ENCODE measurements at regions not wholly inside any gene's neighbourhood (a gene's known extent, or its start where the extent isn't known, plus 50 kb on each side); places are given as distances from the start of the nearest gene placed in this dataset.

- Histone ChIP-seq H3K9me3 (no peaks in the 10 kb centered on the region), H3K36me3 (no peaks in the 10 kb centered on the region), H3K27ac (replicated peaks in 1 of 4) (no peak overlapping the region), H3K27me3 (no peaks in the 10 kb centered on the region), H3K4me3 (no peak overlapping the region), H3K4me1 (peaks cover 0 to 6% (median 0%) of the 10 kb centered on the region in 4 donors)
- intact Hi-C loops (cut with DNase I), result no loop called here
- WGBS, result 69% methylated on average over 1 of the region's 1 CpG
- DNase-seq (ENCODE audit: extremely low spot score), result no peak
- no peak for TF ChIP-seq POLR2AphosphoS5 (IDR thresholded peaks at IDR 0.05)
- TF ChIP-seq EP300 (IDR thresholded peaks at IDR 0.05), result no peak
- TF ChIP-seq POLR2A (IDR thresholded peaks at IDR 0.05; ENCODE audit: low read depth), result no peak
- TF ChIP-seq CTCF (IDR thresholded peaks at IDR 0.05), result no peak
These were observed 94.8 kb upstream of the FAT3 start for GRCh38 chr11:92129811-92130210.

GRCh38 chr11:92128026-92128425 lies 96.6 kb upstream of the FAT3 start:
- Histone ChIP-seq H3K27me3 (no peaks in the 10 kb centered on the region), H3K4me1 (peaks cover 0 to 6% (median 0%) of the 10 kb centered on the region in 4 donors), H3K36me3 (no peaks in the 10 kb centered on the region), H3K4me3 (no peak overlapping the region), H3K9me3 (no peaks in the 10 kb centered on the region), H3K27ac (replicated peaks in 1 of 4) (no peak overlapping the region)
- peak; percentile 21 for DNase-seq (ENCODE audit: extremely low spot score)
- TF ChIP-seq POLR2AphosphoS5 (IDR thresholded peaks at IDR 0.05), result no peak
- TF ChIP-seq CTCF (IDR thresholded peaks at IDR 0.05), result no peak
- TF ChIP-seq POLR2A (IDR thresholded peaks at IDR 0.05; ENCODE audit: low read depth), result no peak
- no peak for TF ChIP-seq EP300 (IDR thresholded peaks at IDR 0.05)
- intact Hi-C loops (cut with DNase I), result no loop called here
- WGBS, result 38% methylated on average over 2 of the region's 2 CpGs

GRCh38 chr11:92125321-92125720 lies 99.3 kb upstream of the FAT3 start:
- no peak for TF ChIP-seq POLR2AphosphoS5 (IDR thresholded peaks at IDR 0.05)
- TF ChIP-seq EP300 (IDR thresholded peaks at IDR 0.05), result no peak
- TF ChIP-seq POLR2A (IDR thresholded peaks at IDR 0.05; ENCODE audit: low read depth), result no peak
- TF ChIP-seq CTCF (IDR thresholded peaks at IDR 0.05), result no peak
- no peak overlapping the region for H3K27ac ChIP-seq (replicated peaks in 1 of 4)
- intact Hi-C loops (cut with DNase I), result no loop called here
- peaks cover 0 to 6% (median 0%) of the 10 kb centered on the region in 4 donors for H3K4me1 ChIP-seq
- no peaks in the 10 kb centered on the region for H3K36me3 ChIP-seq
- no peak overlapping the region for H3K4me3 ChIP-seq
- no peaks in the 10 kb centered on the region for H3K9me3 ChIP-seq
- no peaks in the 10 kb centered on the region for H3K27me3 ChIP-seq
- no peak for DNase-seq (ENCODE audit: extremely low spot score)

- intact Hi-C loops (cut with DNase I), result no loop called here
- peaks cover 0 to 6% (median 0%) of the 10 kb centered on the region in 4 donors for H3K9me3 ChIP-seq
- no peak for TF ChIP-seq POLR2AphosphoS5 (IDR thresholded peaks at IDR 0.05)
- no peak for TF ChIP-seq POLR2A (IDR thresholded peaks at IDR 0.05; ENCODE audit: low read depth)
- TF ChIP-seq CTCF (IDR thresholded peaks at IDR 0.05), result no peak
- no peak for TF ChIP-seq EP300 (IDR thresholded peaks at IDR 0.05)
- WGBS, result 91% methylated on average over 1 of the region's 1 CpG
- H3K27me3 ChIP-seq, result no peaks in the 10 kb centered on the region
- no peaks in the 10 kb centered on the region for H3K36me3 ChIP-seq
- DNase-seq (ENCODE audit: extremely low spot score), result no peak
- peaks cover 0 to 6% (median 0%) of the 10 kb centered on the region in 4 donors for H3K4me1 ChIP-seq
- H3K4me3 ChIP-seq, result no peak overlapping the region
- no peak overlapping the region for H3K27ac ChIP-seq (replicated peaks in 1 of 4)
These were observed 101.1 kb upstream of the FAT3 start for GRCh38 chr11:92123540-92123939.

- TF ChIP-seq POLR2AphosphoS5 (IDR thresholded peaks at IDR 0.05) (no peak), CTCF (IDR thresholded peaks at IDR 0.05) (no peak), POLR2A (IDR thresholded peaks at IDR 0.05; ENCODE audit: low read depth) (no peak), EP300 (IDR thresholded peaks at IDR 0.05) (no peak)
- Histone ChIP-seq H3K27ac (replicated peaks in 1 of 4) (no peak overlapping the region), H3K9me3 (peaks cover 0 to 6% (median 0%) of the 10 kb centered on the region in 4 donors), H3K27me3 (no peaks in the 10 kb centered on the region), H3K4me3 (no peak overlapping the region), H3K4me1 (peaks cover 0 to under 1% (median 0%) of the 10 kb centered on the region in 4 donors), H3K36me3 (no peaks in the 10 kb centered on the region)
- DNase-seq (ENCODE audit: extremely low spot score), result no peak
- intact Hi-C loops (cut with DNase I), result no loop called here
- WGBS, result 43% methylated on average over 1 of the region's 1 CpG
These were observed 102.1 kb upstream of the FAT3 start for GRCh38 chr11:92122561-92122960.
